ENCODE measurements at regions not wholly inside any gene's neighbourhood (a gene's known extent, or its start where the extent isn't known, plus 50 kb on each side); places are given as distances from the start of the nearest gene placed in this dataset.
A peak's percentile ranks its signal among the peaks of the same experiment; 100 is the strongest.
"Not testable (repeated sequence)": the region's sequence is repeated elsewhere in the genome, so short reads cannot be mapped to it uniquely, and the experiment has no call there.

DNA sequence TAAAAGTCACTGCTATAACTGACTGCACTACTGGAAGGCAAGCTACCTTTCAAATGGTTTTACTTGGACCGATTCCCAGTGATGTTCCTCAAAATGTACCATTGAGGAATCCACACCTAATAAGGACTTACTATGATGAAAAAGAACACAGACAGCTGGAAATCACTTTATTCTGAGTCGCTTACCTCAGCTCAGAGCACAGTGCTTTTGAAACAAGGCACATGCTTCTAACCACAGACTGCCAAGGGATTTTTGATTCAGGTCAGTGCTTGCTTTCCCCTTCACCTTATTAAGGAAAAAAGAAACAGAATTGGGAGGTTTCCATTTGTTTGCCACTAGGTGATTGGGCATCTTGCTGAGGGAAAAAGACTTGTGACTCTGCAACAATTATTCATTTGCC is 707.5 kb upstream of the FSHR start:
- DNase-seq = no peak

DNA sequence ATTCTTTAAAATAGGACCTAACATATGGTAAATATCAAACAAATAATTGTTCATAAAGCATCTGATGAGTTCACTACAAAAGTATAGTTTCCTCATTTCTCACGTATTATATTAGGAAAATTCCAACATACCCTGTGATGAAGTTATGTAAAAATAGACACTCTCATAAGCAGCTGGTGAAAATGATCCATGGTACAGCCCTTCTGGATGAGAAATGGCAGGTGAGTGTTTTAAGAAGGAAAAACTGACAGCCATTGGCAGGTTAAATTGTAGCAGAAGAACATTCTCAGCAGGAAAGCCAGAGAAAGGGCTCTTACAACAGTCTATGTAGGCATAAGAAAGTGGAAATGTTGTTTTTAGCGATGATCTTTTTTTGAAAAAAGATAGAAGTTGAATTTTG is 706.5 kb upstream of the FSHR start:
- DNase-seq = no peak

DNA sequence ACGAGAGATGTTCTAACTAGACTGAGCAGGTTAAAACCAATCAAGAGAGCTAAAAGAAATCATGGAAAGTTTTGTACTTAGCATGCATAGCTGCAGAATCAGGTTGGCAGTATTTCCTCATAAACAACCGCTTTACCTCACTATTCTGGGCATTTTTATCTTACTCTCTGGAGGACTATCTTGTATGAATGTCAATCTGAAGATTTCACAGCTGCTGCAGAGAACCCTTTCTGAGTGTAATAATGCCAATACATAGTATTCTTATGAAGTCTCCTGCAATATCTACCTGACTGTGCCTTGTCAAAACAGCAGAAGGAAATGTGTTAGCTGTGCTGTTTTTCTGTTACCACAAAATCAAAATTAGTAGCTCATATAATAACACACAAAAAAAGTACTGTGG is 705.9 kb upstream of the FSHR start:
- no peak for DNase-seq

DNA sequence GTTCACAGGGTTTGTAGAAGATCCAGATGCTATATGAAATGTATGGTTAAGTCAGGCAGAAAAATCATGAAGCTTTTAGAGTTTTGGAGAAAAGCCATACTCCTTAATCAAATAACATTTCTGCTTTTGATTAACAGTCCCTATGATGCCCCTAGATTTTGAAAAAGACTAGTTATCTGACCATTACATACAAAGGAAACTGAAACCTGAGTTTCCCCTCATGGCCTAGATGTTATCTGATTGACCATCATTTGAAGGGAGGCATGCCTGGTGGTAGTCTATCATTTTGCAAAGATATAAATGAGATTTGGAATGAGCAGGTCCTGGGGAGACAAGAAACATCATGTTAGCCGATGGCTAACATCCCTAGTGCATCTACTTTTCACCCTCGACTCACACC is 704.3 kb upstream of the FSHR start:
- DNase-seq = no peak

DNA sequence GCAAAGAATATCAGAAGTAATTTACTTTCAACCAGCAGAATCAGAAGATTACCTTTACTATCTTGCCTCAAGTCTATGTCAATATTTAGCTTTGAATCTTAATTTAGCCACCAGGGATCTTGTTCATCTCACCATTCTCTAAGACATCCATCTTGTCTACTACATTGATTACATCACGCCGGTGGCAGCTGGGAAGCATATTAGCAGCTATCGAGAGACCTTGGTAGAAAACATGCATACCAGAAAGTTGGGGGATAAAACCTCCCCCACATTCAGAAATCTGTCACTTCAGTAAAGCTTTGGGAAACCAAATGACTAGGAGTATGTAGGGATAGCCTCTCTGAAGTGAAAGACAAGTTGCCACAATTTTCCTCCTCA is 703.8 kb upstream of the FSHR start:
- no peak for DNase-seq

DNA sequence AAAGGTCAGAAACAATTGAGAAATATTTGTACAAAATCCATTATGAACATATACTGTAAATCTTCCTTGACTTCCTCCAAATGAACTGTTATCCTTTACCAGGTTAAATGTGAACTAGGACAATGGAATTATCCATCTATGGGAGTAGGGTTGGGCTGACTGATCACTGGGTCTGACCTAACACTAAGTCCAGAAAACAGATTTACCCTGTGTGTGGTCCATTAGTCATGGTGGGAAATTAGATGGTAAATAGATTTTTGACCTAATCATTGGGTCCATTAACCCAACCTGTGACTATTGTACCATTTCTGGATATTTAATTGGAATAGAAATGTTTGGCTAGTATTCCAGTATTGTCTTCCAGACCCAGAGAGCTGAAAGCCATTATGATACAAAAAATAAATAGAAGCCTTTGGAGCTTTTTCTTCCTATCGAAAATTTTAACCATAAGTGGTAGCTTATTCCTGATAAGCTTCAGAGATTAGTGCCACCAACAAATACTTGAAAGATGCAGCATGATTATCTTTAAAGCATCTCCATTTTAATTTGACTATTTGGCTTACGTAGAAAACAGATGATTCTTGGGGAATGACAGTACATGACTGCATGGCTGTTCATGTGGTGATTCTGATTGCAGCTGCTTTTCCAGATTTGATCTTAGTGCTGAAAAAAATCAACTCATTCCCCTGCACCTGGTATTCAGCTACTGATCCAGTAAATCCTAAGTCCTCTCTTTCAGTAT is 703.2 kb upstream of the FSHR start:
- no peak for DNase-seq

DNA sequence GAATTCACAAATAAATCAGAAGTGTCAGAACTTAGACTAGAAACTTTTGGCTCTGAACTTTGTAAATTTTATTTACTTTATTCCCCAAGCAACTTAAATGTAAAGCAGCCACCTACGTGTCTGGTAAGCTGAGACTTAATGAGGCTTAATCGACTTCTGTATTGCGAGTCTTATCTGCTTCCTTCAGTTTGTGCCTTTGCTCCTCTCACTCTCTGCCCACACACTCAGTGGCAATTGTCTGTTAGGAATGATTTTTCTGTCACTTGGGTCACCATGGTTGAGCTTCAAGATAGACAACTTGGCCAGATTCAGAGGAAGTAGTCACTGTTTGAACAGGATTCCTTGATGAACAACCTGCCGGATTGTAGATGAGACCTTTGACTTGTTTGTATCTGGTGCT is 691.4 kb upstream of the FSHR start:
- no peak for DNase-seq

DNA sequence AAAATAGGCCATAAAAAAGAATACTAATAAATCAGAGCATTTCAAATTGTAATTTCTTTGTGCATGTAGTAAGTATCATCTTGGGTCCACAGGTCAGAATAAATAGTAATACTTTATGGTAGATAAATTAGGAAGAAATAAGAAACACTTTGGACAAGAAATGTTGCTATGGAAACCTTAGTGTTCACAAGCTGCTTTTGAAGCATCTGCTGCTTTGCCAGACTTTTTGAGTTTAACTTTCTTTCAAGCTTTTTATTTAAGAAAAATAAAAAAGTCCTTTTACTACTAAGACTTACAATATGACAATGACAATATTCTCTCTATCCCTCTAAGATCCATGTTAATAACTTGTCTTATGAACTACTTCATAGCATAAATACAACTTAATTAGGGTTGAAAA is 690.7 kb upstream of the FSHR start:
- no peak for DNase-seq

DNA sequence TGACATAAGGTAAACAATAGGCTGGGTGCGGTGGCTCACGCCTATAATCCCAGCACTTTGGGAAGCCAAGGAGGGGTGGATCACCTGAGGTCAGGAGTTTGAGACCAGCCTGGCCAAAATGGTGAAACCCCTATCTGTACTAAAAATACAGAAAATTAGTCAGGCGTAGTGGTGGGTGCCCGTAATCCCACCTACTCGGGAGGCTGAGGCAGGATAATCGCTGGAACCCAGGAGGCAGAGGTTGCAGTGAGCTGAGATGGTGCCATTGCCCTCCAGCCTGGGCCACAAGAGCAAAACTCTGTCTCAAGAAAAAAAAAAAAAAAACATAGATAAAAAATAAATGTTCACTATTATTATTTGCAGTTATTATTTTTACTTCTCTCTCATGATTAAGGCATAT is 689.8 kb upstream of the FSHR start:
- DNase-seq = not testable (repeated sequence)

DNA sequence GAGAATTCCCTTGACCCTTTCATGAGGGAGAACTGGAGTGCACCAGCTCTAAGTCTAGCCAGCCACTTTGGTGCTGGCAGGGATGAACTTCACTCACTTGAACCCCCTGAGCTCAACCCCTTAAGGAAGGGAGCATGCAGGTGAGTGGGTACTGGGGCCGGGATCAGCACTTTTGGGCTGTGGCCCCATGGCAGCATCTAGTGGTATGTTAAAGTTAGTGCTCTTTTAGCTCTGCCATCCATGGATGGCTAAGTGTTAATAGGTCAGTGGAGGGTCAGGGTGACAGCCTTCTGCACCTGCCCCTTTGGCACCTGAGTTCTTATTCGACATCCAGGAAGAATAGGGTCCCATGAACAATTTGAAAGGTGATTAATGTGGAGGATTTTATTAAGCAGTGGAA is 689.0 kb upstream of the FSHR start:
- no peak for DNase-seq

DNA sequence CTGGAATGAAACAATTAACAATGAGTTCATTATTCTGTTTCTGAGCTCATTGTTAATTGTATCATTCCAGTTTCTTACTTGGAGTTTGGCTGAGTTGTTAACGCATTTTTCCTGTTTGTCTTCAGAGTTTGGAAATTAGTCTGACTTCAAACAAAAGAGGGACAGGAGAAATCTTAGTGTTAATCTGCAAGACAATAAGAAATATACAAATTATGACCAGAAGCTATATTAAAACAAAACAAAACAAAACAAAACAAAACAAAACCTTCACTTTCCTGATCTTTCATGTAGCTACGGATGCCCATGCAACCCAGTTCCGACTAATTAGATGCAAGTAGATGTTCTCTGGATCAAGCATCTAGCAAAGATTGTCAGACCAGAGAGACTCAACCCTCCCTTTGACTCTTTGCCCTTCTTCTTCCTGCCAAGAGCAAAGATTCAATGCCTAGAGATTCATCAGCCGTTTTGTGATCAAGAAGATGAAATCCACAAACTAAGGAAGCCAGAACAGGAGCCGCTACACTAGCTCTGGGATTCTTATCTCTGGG is 686.2 kb upstream of the FSHR start:
- peak in 2 of 56 donors; percentile 2 to 7 for DNase-seq

DNA sequence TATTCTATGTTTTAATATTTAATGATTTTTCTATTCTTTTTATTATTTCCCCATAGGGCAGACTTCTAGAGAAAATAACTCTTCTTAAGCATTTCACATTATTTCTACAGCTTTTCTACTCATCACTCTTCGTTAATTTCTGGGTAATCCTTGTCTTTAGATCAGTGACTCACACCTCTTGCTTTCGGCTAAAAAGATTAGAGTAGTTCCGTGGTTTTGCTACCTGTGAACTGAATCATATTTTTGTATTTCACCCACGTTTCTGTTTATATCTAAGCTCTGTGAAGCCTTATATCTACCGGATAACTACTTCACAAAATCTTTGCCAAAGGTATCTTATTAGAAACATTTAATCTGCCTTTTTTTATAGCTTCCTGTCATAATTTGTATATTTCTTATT is 685.5 kb upstream of the FSHR start:
- DNase-seq = no peak

DNA sequence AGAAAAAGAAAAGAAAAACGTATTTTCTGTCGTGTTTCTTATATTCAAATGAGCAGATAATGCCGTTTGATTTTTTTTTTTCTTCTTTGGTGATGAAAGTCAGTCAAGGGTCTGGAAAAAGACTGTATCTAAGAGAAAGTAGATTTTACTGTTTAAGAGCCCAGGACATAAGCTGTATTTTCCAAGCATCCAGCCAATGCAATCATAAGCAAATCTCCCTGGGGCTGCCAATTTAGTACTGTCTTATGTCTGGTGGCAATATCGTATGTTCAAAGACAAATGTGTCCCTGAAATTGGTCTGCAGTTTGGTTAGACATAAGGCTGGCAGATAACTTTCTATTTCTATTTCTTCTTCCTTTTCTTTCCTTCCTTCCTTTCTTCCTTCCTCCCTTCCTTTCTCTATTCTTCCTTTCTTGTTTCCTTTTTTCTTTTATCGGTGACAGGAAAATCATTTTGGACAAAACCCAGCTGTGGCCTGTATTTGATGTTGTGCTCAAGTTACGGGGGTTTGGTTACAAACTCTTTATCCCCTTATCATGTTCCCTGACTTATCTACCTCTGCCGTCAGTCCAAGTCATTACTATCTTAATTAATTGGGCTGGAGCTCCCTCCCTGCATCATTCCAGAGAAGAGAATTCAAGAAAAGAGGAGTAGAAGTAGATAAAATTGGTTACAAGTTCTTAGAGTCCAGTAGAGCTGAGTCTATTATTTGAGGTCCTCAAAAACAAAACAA is 683.4 kb upstream of the FSHR start:
- no peak for DNase-seq

DNA sequence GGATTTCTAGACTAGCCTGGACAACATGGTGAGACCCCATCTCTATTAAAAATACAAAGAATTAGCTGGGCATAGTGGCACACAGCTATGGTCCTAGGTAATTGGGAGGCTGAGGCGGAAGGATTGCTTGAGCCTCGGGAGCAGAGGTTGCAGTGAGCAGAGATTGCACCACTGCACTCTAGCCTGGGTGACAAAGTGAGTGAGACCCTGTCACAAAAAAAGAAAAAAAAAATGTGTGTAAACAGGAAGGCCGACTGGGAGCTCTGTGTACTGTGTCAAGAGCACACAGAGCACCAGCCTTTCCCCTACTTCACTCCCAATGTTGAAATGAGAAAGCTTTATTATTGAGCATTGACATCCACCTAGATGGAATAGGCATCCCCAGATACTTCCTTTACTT is 681.7 kb upstream of the FSHR start:
- no peak for DNase-seq

DNA sequence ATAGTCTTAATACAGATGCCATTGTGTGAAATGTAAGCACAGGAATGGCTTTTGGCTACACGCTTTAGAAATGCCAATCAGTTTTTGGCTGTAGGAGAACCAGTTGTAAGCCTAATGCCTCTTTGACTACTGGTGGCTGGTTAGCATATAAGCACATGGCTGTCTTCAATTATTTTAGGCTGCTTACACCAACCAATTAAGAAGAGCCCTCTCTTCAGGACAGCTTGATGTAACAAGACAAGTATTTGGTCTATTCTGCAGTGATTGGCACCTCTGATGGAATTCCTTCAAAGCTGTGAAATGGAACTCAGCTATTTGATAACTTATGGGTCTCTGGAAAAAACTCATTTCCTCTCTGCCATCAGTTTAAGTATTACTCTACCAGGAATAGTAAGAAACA is 680.1 kb upstream of the FSHR start:
- DNase-seq = no peak

DNA sequence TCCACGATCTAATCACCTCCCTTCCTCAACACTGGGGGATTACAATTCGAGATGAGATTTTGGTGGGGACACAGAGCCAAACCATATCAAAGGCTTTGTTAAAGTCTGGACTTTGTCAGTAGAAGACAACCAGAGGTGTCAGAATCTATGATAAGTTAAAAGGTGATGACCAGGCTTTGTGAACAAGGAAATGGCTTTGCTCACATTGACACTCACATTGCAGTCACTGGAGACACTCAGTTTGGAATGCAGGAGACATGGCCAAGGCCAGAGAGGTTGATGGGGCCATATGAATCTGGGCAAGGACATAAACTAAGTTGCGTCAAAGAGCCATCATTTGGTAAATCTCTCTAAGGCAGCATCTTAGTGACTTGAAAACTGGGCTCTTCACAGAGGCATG is 678.2 kb upstream of the FSHR start:
- DNase-seq = no peak

DNA sequence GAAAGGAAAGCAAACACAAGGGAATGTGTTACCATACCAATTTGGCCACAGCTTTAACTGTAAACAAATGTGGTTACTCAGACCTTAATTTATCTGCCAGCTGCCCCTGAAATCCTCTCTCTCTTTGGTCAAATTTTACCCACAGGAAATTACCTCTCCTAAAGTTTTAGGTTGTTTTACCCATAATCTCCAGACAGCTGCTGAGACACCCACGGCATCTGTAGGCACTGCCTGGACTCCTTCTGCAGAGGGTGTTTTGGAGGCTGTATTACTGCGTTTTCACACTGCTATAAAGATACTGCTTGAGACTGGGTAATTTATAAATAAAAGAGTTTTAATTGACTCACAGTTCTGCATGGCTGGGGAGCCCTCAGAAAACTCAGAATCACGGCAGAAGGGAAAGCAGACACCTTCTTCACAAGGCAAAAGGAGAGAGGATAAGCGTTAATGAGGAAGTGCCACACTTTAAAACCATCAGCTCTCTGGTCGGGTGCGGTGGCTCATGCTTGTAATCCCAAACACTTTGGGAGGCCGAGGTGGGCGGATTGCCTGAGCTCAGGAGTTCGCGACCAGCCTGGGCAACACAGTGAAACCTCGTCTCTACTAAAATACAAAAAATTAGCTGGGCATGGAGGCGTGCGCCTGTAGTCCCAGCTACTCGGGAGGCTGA is 677.5 kb upstream of the FSHR start:
- no peak for DNase-seq

DNA sequence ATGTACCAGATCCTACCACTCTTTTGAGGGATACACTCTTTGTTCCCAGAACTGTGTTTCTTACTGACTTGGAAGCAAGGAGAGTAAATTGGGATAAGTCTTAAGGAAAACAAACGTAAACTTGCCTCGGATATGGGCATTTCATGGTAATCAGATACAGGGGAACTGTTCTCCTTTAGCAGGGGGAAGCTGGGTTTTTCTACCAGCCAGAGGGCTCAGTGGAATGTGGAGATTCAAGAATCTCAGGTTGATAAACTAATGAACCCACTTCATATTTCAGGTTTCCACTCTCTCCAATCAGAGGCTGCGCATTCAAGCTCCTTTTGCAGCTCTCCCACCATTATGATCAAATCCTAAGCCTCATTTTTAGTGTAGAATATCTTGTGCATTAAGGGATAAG is 676.5 kb upstream of the FSHR start:
- DNase-seq = no peak

DNA sequence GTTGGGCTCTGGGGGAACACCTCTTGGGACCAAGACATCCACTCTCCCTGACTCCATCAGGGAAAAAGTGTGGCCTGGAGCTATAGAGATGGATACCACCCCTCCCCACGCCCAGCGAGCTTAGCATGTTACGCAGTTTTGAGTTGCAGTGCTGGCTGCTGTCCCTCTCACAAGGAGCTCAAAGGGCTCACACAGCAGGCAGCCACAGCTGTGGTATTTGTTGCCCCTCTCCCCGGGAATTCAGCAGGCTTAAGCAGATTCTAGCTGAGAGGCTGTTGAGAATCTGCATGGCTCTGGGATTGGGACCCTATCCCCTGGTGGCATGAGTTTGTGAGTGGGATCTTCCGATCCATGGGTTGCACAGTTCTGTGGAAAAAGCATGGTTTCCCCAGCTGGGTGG is 673.1 kb upstream of the FSHR start:
- DNase-seq = no peak

DNA sequence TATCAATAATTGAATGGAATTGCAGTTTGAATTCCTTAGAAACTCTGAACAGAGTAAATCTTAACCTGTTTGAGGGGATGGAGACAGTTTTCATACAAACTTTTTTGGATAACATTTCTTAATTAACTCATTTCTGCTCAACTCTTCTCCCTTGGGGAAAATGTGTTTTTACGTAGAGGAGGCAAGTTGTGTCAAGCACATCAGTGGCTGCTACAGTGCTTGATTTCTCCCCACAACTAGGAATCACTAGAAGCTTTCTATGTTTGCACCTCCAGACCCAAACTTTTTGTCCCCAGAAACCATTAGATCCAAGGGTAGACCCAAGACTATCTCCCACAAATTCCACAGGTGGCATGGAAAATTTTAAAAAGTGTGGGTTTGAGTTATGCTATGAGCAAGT is 658.9 kb upstream of the FSHR start:
- DNase-seq = no peak

DNA sequence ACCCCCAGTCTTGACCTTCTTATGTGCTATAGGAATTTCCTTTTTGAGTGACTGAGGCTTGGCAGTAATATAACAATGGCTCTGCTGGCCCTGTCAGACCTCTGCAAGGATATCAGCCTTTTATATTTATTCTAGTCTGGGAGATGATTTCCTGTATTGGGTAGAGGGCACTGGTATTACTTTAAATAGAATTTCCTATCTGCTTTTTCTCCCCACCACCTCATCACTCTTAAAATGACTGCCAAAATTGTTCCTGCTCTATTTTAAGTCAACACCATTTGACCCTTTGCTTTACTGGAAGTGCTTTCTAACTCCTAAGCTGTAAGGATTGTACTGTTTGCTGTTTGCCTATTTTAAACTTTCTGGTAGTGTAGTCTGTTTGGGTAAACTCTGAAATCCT is 658.4 kb upstream of the FSHR start:
- DNase-seq = no peak

DNA sequence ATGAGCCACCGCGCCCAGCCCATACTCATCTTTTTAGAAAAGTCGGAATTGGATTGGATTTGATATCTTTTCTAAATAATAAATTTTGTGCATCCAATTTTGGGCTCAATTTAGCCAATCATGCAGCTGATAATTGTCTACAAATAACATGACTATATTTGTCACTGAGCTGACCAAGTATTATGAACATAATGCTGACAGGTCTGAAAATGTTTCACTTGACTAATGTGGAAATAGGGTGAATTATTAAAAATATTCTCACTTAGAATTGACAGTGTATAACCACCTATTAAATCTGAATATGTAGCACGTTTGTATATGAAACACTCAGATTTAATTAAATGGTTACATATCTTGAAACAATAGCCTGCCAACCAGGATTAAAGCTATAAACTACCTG is 657.2 kb upstream of the FSHR start:
- no peak for DNase-seq

DNA sequence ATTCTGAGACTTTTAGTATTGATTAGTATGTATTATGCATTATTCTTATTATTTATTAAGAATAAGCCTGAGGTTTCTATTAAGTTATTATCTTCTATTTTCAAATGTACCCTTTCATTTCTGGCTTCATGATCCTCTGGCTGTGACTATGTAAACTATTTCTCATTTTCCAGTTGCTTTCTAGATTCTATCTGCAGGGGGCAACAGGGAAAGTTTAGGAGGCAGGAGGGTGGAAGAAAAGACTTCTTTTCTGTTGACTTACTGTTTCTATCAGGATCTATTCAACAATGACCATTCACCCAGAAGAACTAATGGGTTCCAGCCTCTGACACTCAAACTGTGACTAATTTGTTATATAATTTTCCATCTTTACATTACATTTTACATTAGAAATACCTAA is 653.4 kb upstream of the FSHR start:
- DNase-seq = no peak

Measured in nucleus accumbens (tissue), 56 donors.